PFSK-1 (cell line): ENCODE measurements at regions not wholly inside any gene's neighbourhood (a gene's known extent, or its start where the extent isn't known, plus 50 kb on each side); places are given as distances from the start of the nearest gene placed in this dataset.

Experiments used
- FOXP2 ChIP-seq: optimal IDR thresholded peaks from 2 replicates; pipeline ENCODE3; 2011; ENCODE audit warnings: borderline replicate concordance, control low read depth, inconsistent platforms; ENCODE audit not compliant: insufficient read depth; ENCODE audit errors: extremely low read length, extremely low read depth
- POLR2AphosphoS5 ChIP-seq: IDR thresholded peaks from 2 replicates; pipeline ENCODE4 v1.6.1; 2012; ENCODE audit warnings: low read depth, mild to moderate bottlenecking, control low read depth, low read length, moderate library complexity
- SIN3A ChIP-seq: IDR thresholded peaks from 2 replicates; pipeline ENCODE4 v1.6.1; 2012; ENCODE audit warnings: mild to moderate bottlenecking, low read length, moderate library complexity, borderline replicate concordance; ENCODE audit not compliant: insufficient read depth
- TAF1 ChIP-seq: IDR thresholded peaks from 2 replicates; pipeline ENCODE4 v1.6.1; 2012; ENCODE audit warnings: low read length, control low read depth, borderline replicate concordance; ENCODE audit not compliant: insufficient read depth
- TF ChIP-seq, protein P1 (sequence below), 2 experiments: IDR thresholded peaks; 2 replicates each; pipeline versions ENCODE4 v1.6.1 to v1.8.0; 2011 to 2012; ENCODE audit warnings: low read depth in 2 of 2, low read length in 2 of 2, control low read depth in 1 of 2, inconsistent platforms in 1 of 2, mild to moderate bottlenecking in 1 of 2, moderate library complexity in 1 of 2; ENCODE audit not compliant: insufficient read depth in 1 of 2

DNA sequence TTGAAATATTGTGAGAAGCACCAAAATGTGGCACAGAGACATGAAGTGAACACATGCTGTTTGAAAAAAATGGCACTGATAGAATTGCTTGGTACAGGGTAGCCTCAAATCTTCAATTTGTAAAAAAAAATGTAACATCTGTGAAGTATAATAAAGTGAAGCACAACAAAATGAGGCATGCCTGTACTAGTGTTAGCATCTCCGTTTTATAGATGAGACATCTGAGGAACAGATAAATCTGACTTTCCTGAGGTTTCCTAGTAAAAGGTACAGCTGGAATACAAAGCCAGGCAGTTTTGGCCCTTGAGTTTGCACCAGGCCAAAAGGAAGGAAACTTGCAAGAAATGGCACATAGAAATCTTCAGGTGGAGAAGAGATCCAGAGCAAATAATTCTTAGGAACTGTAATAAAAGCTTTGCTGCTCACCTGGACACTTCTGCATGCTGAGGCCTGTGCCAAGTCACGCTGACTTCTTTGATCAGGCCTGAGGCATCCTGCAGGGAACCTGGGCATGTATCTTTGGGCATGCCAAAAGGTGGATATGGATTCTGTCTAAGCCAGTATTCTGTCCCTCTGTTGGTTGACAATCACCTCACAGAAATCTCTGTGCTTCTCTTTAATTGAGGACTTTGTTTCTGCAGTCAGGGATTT, 251.5 kb upstream of the PLPP4 start:
- TF ChIP-seq FOXP2 = no peak
- no peak for TF ChIP-seq SIN3A
- TF ChIP-seq, protein P1, sequence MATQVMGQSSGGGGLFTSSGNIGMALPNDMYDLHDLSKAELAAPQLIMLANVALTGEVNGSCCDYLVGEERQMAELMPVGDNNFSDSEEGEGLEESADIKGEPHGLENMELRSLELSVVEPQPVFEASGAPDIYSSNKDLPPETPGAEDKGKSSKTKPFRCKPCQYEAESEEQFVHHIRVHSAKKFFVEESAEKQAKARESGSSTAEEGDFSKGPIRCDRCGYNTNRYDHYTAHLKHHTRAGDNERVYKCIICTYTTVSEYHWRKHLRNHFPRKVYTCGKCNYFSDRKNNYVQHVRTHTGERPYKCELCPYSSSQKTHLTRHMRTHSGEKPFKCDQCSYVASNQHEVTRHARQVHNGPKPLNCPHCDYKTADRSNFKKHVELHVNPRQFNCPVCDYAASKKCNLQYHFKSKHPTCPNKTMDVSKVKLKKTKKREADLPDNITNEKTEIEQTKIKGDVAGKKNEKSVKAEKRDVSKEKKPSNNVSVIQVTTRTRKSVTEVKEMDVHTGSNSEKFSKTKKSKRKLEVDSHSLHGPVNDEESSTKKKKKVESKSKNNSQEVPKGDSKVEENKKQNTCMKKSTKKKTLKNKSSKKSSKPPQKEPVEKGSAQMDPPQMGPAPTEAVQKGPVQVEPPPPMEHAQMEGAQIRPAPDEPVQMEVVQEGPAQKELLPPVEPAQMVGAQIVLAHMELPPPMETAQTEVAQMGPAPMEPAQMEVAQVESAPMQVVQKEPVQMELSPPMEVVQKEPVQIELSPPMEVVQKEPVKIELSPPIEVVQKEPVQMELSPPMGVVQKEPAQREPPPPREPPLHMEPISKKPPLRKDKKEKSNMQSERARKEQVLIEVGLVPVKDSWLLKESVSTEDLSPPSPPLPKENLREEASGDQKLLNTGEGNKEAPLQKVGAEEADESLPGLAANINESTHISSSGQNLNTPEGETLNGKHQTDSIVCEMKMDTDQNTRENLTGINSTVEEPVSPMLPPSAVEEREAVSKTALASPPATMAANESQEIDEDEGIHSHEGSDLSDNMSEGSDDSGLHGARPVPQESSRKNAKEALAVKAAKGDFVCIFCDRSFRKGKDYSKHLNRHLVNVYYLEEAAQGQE (IDR thresholded peaks at IDR 0.05; ENCODE audit: insufficient read depth in 1 of 2, low read depth in 2 of 2, low read length in 2 of 2) = no peak
- TF ChIP-seq POLR2AphosphoS5 = no peak
- TF ChIP-seq TAF1 = no peak

DNA sequence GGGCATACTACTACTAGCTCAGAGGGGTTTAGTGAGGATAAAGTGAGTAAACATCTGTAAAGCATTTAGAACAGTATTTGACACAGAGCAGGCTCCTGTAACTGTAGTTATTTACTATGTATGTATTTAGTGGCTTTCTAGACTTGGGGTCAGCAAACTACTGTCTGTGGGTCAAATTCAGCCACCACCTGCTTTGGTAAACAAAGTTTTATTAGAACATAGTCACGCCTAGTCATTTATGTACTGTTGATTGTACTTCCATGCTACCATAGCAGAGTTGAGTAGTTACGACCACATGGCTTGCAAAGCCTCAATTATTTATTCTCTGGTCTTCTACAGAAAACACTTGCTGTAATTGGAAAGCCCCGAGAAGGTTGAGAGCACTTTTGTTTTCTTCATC, 248.5 kb upstream of the PLPP4 start:
- TF ChIP-seq POLR2AphosphoS5 = no peak
- no peak for TF ChIP-seq TAF1
- TF ChIP-seq FOXP2 = no peak
- TF ChIP-seq SIN3A = no peak
- TF ChIP-seq, protein P1 (IDR thresholded peaks at IDR 0.05; ENCODE audit: insufficient read depth in 1 of 2, low read depth in 2 of 2, low read length in 2 of 2) = no peak

DNA sequence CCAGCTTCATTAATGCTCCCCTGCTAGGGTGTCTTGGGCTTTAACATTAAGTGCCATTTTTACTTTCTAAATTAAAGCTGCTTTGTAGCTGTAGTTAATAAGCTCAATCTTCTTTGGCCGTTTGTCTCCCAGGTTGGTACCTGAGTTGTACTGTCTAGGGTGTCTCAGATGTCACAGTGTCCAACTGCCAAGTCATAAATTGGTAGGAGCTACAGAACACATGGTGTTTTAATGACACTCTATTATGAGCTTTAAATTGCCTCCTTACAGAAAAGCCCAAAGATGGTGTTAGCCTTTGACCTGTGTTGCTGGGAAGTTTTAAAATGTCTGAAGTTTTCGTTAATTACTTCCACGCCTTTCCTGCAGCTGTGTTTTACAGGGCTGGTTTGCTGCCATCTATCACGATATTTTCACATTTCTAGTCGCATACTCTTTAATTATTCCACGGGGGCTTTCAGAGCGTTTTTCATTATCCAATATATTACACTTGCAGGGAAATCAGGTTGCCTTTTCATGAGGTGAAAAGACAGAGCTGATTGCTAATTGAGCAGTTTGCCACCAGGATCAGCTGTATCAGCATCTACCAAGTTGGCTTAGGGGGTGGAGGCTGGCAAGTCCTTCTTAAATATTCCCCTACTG, 247.8 kb upstream of the PLPP4 start:
- no peak for TF ChIP-seq TAF1
- TF ChIP-seq POLR2AphosphoS5 = no peak
- TF ChIP-seq, protein P1 (IDR thresholded peaks at IDR 0.05; ENCODE audit: insufficient read depth in 1 of 2, low read depth in 2 of 2, low read length in 2 of 2) = no peak
- TF ChIP-seq FOXP2 = no peak
- no peak for TF ChIP-seq SIN3A

DNA sequence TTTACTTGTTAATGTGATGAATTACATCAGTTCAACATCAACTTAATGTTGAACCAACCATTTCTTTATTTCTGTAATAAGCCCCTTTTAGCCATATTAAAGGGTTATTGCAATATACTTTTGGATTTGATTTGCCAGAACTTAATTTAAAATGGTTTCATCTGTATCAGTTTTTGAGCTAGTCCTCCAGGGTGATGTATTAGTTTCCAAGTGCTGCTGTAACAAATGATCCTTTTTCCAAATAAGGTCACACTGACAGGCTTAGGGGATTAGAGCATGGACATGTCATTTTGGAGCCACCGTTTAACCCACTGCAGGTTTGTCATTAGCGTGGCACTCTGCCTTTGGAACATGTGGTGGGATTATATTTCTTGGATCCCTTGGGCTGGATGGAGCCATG, 244.8 kb upstream of the PLPP4 start:
- TF ChIP-seq TAF1 (no peak), POLR2AphosphoS5 (no peak)
- TF ChIP-seq, protein P1 (IDR thresholded peaks at IDR 0.05; ENCODE audit: insufficient read depth in 1 of 2, low read depth in 2 of 2, low read length in 2 of 2) = no peak

DNA sequence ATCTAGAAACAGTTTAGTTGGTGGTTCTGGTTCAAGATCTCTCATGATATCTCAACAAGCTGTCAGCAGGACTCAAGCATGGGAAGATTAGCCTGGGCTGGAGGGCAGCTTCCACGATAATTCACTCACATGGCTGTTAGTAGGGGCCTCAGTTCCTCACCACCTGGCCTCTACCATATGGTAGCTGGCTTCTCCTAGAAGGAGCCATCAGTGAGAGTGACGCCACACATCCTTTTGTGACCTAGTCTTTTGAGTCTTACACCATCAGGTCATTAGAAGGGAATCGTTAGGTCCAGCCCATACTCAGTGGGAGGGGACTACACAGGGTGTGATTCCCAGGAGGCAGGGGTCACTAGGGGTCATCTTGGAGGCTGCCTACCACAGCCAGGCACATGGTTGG, 239.3 kb upstream of the PLPP4 start:
- TF ChIP-seq, protein P1 (IDR thresholded peaks at IDR 0.05; ENCODE audit: insufficient read depth in 1 of 2, low read depth in 2 of 2, low read length in 2 of 2) = no peak
- no peak for TF ChIP-seq SIN3A
- no peak for TF ChIP-seq POLR2AphosphoS5
- no peak for TF ChIP-seq TAF1
- TF ChIP-seq FOXP2 = no peak
